ENCODE measurements at regions not wholly inside any gene's neighbourhood (a gene's known extent, or its start where the extent isn't known, plus 50 kb on each side); places are given as distances from the start of the nearest gene placed in this dataset.
"Not testable (repeated sequence)": the region's sequence is repeated elsewhere in the genome, so short reads cannot be mapped to it uniquely, and the experiment has no call there.

GRCh38 chr22:22193923-22194322 is 50.7 kb upstream of the VPREB1 start:
- no peak overlapping the region for H3K4me3 Mint-ChIP-seq
- H3K36me3 ChIP-seq (ENCODE audit: insufficient read depth, low read length), result no peaks in the 10 kb centered on the region
- no peak for DNase-seq
- H3K27ac Mint-ChIP-seq, result no peak overlapping the region
- H3K4me3 ChIP-seq (ENCODE audit: low read length in 2 of 2), result no peak overlapping the region
- POLR2A ChIA-PET (ENCODE audit: partially characterized antibody), result no interaction called here
- no peaks in the 10 kb centered on the region for H3K4me1 ChIP-seq (ENCODE audit: insufficient read depth, low read length)
- no peaks in the 10 kb centered on the region for H3K9me3 ChIP-seq (ENCODE audit: control insufficient read depth in 1 of 2, low read length in 2 of 2)
- CTCF ChIA-PET (ENCODE audit: partially characterized antibody), result interaction anchor here (0.8 kb wide), 1 partner anchor 9 kb away, joined by 3 read pairs; no protein-coding TSS in a partner anchor
- H3K27me3 Mint-ChIP-seq, result peaks cover 11 to 15% of the 10 kb centered on the region in 2 donors
- intact Hi-C loops (cut with micrococcal nuclease), result loop anchor here (2.0 kb wide), 1 partner anchor 37 kb away; no protein-coding TSS in a partner anchor
- no peak overlapping the region for H3K27ac ChIP-seq (ENCODE audit: low read depth, low read length)
- peaks cover 0 to 1% (median 0%) of the 10 kb centered on the region in 4 donors for H3K4me1 Mint-ChIP-seq
- no peaks in the 10 kb centered on the region for H3K36me3 Mint-ChIP-seq
- H3K9me3 Mint-ChIP-seq, result peaks cover 0 to 12% (median 0%) of the 10 kb centered on the region in 8 donors
- H3K27me3 ChIP-seq (ENCODE audit: insufficient read depth, low read length), result no peaks in the 10 kb centered on the region

GRCh38 chr22:22193462-22193861 is 51.1 kb upstream of the VPREB1 start:
- H3K4me3 Mint-ChIP-seq; H3K36me3 ChIP-seq (ENCODE audit: insufficient read depth, low read length); H3K4me1 Mint-ChIP-seq; DNase-seq; H3K27ac ChIP-seq (ENCODE audit: low read depth, low read length); intact Hi-C loops (cut with micrococcal nuclease); H3K36me3 Mint-ChIP-seq; H3K9me3 ChIP-seq (ENCODE audit: control insufficient read depth in 1 of 2, low read length in 2 of 2); H3K4me3 ChIP-seq (ENCODE audit: low read length in 2 of 2); POLR2A ChIA-PET (ENCODE audit: partially characterized antibody); H3K4me1 ChIP-seq (ENCODE audit: insufficient read depth, low read length); H3K27me3 ChIP-seq (ENCODE audit: insufficient read depth, low read length); H3K27ac Mint-ChIP-seq: not testable (repeated sequence)
- peaks cover 0 to 12% (median 0%) of the 10 kb centered on the region in 8 donors for H3K9me3 Mint-ChIP-seq
- peaks cover 11 to 15% of the 10 kb centered on the region in 2 donors for H3K27me3 Mint-ChIP-seq
- CTCF ChIA-PET (ENCODE audit: partially characterized antibody), result interaction anchor here (0.8 kb wide), 1 partner anchor 9 kb away, joined by 3 read pairs; no protein-coding TSS in a partner anchor

GRCh38 chr22:22193006-22193405 is 51.6 kb upstream of the VPREB1 start:
- intact Hi-C loops (cut with micrococcal nuclease); H3K27me3 ChIP-seq (ENCODE audit: insufficient read depth, low read length); H3K27ac Mint-ChIP-seq; H3K4me3 ChIP-seq (ENCODE audit: low read length in 2 of 2); H3K4me1 ChIP-seq (ENCODE audit: insufficient read depth, low read length); POLR2A ChIA-PET (ENCODE audit: partially characterized antibody); H3K4me3 Mint-ChIP-seq; CTCF ChIA-PET (ENCODE audit: partially characterized antibody); H3K36me3 Mint-ChIP-seq; H3K9me3 ChIP-seq (ENCODE audit: control insufficient read depth in 1 of 2, low read length in 2 of 2); H3K27ac ChIP-seq (ENCODE audit: low read depth, low read length); H3K36me3 ChIP-seq (ENCODE audit: insufficient read depth, low read length); DNase-seq; H3K4me1 Mint-ChIP-seq: not testable (repeated sequence)
- Mint-ChIP-seq H3K9me3 (peaks cover 0 to 12% (median 0%) of the 10 kb centered on the region in 8 donors), H3K27me3 (peaks cover 11 to 15% of the 10 kb centered on the region in 2 donors)

GRCh38 chr22:22189796-22190195 is 54.8 kb upstream of the VPREB1 start:
- CTCF ChIA-PET (ENCODE audit: partially characterized antibody); H3K9me3 ChIP-seq (ENCODE audit: control insufficient read depth in 1 of 2, low read length in 2 of 2); H3K27ac ChIP-seq (ENCODE audit: low read depth, low read length); H3K27ac Mint-ChIP-seq; H3K4me3 ChIP-seq (ENCODE audit: low read length in 2 of 2); H3K27me3 ChIP-seq (ENCODE audit: insufficient read depth, low read length); H3K4me3 Mint-ChIP-seq; H3K36me3 Mint-ChIP-seq; H3K4me1 Mint-ChIP-seq; H3K4me1 ChIP-seq (ENCODE audit: insufficient read depth, low read length); H3K36me3 ChIP-seq (ENCODE audit: insufficient read depth, low read length); POLR2A ChIA-PET (ENCODE audit: partially characterized antibody); DNase-seq; intact Hi-C loops (cut with micrococcal nuclease): not testable (repeated sequence)
- Mint-ChIP-seq H3K27me3 (peaks cover 13 to 21% of the 10 kb centered on the region in 2 donors), H3K9me3 (peaks cover 0 to 12% (median 2%) of the 10 kb centered on the region in 8 donors)

- intact Hi-C loops (cut with micrococcal nuclease); H3K27me3 ChIP-seq (ENCODE audit: insufficient read depth, low read length); H3K4me1 Mint-ChIP-seq; H3K4me3 Mint-ChIP-seq; H3K4me1 ChIP-seq (ENCODE audit: insufficient read depth, low read length); H3K36me3 ChIP-seq (ENCODE audit: insufficient read depth, low read length); POLR2A ChIA-PET (ENCODE audit: partially characterized antibody); H3K9me3 ChIP-seq (ENCODE audit: control insufficient read depth in 1 of 2, low read length in 2 of 2); H3K27ac Mint-ChIP-seq; DNase-seq; H3K4me3 ChIP-seq (ENCODE audit: low read length in 2 of 2); H3K36me3 Mint-ChIP-seq; H3K27ac ChIP-seq (ENCODE audit: low read depth, low read length); CTCF ChIA-PET (ENCODE audit: partially characterized antibody): not testable (repeated sequence)
- Mint-ChIP-seq H3K27me3 (peaks cover 21 to 22% of the 10 kb centered on the region in 2 donors), H3K9me3 (peaks cover 0 to 12% (median 2%) of the 10 kb centered on the region in 8 donors)
Measured at GRCh38 chr22:22187863-22188262, 56.7 kb upstream of the VPREB1 start.

- no peak for DNase-seq
- Histone ChIP-seq H3K27me3 (ENCODE audit: insufficient read depth, low read length) (no peaks in the 10 kb centered on the region), H3K9me3 (ENCODE audit: control insufficient read depth in 1 of 2, low read length in 2 of 2) (no peaks in the 10 kb centered on the region), H3K4me3 (ENCODE audit: low read length in 2 of 2) (no peak overlapping the region), H3K27ac (ENCODE audit: low read depth, low read length) (no peak overlapping the region), H3K36me3 (ENCODE audit: insufficient read depth, low read length) (no peaks in the 10 kb centered on the region), H3K4me1 (ENCODE audit: insufficient read depth, low read length) (no peaks in the 10 kb centered on the region)
- Mint-ChIP-seq H3K27me3 (peaks cover 21 to 26% of the 10 kb centered on the region in 2 donors), H3K36me3 (no peaks in the 10 kb centered on the region), H3K4me1 (no peaks in the 10 kb centered on the region), H3K9me3 (peaks cover 0 to 12% (median 2%) of the 10 kb centered on the region in 8 donors), H3K4me3 (no peak overlapping the region), H3K27ac (no peak overlapping the region)
- ChIA-PET POLR2A (ENCODE audit: partially characterized antibody) (no interaction called here), CTCF (ENCODE audit: partially characterized antibody) (no interaction called here)
- intact Hi-C loops (cut with micrococcal nuclease), result no loop called here
Measured at GRCh38 chr22:22187299-22187698, 57.3 kb upstream of the VPREB1 start.

GRCh38 chr22:22185844-22186499 is 58.6 kb upstream of the VPREB1 start:
- Mint-ChIP-seq H3K9me3 (peaks cover 0 to 12% (median 2%) of the 10 kb centered on the region in 8 donors), H3K27me3 (peaks cover 26% of the 10 kb centered on the region in 2 donors), H3K27ac (no peak overlapping the region), H3K36me3 (no peaks in the 10 kb centered on the region), H3K4me1 (no peaks in the 10 kb centered on the region), H3K4me3 (no peak overlapping the region)
- no peaks in the 10 kb centered on the region for H3K36me3 ChIP-seq (ENCODE audit: insufficient read depth, low read length)
- intact Hi-C loops (cut with micrococcal nuclease), result no loop called here
- POLR2A ChIA-PET (ENCODE audit: partially characterized antibody), result no interaction called here
- CTCF ChIA-PET (ENCODE audit: partially characterized antibody), result interaction anchor here (1.1 to 1.2 kb wide), 2 partner anchors 14 to 50 kb away, joined by 3 read pairs; no protein-coding TSS in a partner anchor
- no peaks in the 10 kb centered on the region for H3K4me1 ChIP-seq (ENCODE audit: insufficient read depth, low read length)
- no peak overlapping the region for H3K27ac ChIP-seq (ENCODE audit: low read depth, low read length)
- H3K27me3 ChIP-seq (ENCODE audit: insufficient read depth, low read length), result no peaks in the 10 kb centered on the region
- no peaks in the 10 kb centered on the region for H3K9me3 ChIP-seq (ENCODE audit: control insufficient read depth in 1 of 2, low read length in 2 of 2)
- DNase-seq, result no peak
- no peak overlapping the region for H3K4me3 ChIP-seq (ENCODE audit: low read length in 2 of 2)

Data from CD4-positive, alpha-beta memory T cell (primary cell).